ENCODE measurements at regions not wholly inside any gene's neighbourhood (a gene's known extent, or its start where the extent isn't known, plus 50 kb on each side); places are given as distances from the start of the nearest gene placed in this dataset.

GRCh38 chr5:133702791-133703770 is 90.7 kb upstream of the FSTL4 start:
- no peak overlapping the region for H3K9ac ChIP-seq (ENCODE audit: low read length)
- no peak overlapping the region for H3K27ac ChIP-seq (ENCODE audit: low read depth, low read length)
- no peaks in the 10 kb centered on the region for H3K9me3 ChIP-seq (ENCODE audit: low read length)
- H3K4me3 ChIP-seq (ENCODE audit: low read depth in 1 of 2, low read length in 2 of 2): no peak overlapping the region
- no peaks in the 10 kb centered on the region for H3K27me3 ChIP-seq (ENCODE audit: control insufficient read depth in 1 of 2, insufficient read depth in 2 of 2, low read length in 2 of 2)
- no peaks in the 10 kb centered on the region for H3K4me1 ChIP-seq (ENCODE audit: insufficient read depth, low read length)
- no peaks in the 10 kb centered on the region for H3K36me3 ChIP-seq (ENCODE audit: insufficient read depth, low read length)

DNA sequence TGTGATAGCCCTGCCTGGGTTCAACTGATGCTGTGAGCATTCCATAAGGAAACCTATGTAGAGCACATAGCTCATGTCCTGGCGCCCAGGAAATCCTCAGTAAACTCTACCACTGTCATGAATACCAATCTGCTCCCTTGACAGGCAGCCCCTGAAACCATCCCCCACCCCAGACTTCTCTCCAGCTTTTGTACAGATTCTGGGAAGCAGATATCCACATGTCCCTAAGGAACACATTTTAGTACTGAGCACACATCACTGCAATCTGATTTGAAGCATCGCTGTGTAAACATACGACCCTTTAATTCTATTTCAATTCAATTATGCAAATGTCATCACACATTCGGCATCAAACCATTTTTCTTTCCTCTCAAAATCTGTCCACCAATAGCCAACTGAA is 89.5 kb upstream of the FSTL4 start:
- no peak overlapping the region for H3K27ac ChIP-seq (ENCODE audit: low read depth, low read length)
- H3K9ac ChIP-seq (ENCODE audit: low read length): no peak overlapping the region
- H3K4me1 ChIP-seq (ENCODE audit: insufficient read depth, low read length): no peaks in the 10 kb centered on the region
- H3K36me3 ChIP-seq (ENCODE audit: insufficient read depth, low read length): no peaks in the 10 kb centered on the region
- no peaks in the 10 kb centered on the region for H3K9me3 ChIP-seq (ENCODE audit: low read length)
- H3K27me3 ChIP-seq (ENCODE audit: control insufficient read depth in 1 of 2, insufficient read depth in 2 of 2, low read length in 2 of 2): no peaks in the 10 kb centered on the region
- H3K4me3 ChIP-seq (ENCODE audit: low read depth in 1 of 2, low read length in 2 of 2): no peak overlapping the region

DNA sequence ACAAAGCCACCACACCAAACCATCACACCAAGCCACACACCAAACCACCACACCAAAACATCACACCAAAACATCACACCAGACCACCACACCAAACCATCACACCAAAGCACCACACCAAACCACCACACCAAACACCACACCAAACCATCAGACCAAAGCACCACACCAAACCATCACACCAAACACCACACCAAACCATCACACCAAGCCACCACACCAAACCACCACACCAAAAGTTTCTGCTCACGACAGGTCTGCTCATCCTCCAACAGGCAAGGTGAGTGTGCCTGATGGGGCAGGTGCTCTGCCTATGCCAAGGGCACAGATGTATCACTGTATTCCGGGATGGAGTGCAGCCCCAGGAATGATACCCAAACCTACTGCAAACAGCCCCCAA is 87.9 kb upstream of the FSTL4 start:
- no peaks in the 10 kb centered on the region for H3K36me3 ChIP-seq (ENCODE audit: insufficient read depth, low read length)

DNA sequence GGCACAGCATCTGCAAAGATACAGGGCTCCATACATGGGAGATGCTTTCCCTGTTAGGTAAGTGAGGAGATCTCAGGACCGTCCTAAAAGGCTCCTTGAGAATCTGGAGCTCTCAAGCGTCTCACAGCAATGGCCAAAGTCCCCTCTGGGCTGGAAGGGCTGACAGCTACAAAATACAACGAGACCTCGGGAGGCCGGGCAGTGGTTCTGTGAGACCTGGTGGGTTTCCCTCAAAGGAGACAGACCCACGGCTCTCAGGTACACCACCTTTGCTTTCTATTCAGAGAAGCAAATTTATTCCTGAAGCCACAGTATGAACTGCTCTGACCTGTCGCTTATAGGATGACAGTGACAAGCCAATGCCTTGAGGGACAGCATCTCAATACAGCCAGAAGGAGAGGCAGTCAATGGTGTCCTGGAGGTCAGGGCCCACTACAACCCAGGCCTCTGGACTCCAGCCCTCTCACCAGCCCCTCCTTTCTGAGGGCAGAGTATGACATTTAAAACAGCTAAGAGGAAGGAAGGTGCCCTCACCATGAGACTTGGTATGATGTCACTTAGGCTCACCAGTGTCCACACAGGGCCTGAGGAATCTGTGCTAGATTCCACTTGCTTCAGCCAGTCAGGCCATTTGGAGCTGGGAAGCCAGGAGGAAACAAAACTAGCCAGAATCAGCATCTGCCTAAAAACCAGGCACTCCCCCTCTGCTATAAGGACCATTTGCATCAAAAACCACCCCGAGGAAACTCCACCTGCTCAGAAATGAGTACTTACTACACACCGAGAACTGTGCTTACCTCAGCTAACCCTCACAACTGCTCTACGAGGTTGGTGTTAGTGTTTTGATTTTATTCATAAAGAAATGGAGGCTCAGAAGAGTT is 86.5 kb upstream of the FSTL4 start:
- H3K27me3 ChIP-seq (ENCODE audit: control insufficient read depth in 1 of 2, insufficient read depth in 2 of 2, low read length in 2 of 2): no peaks in the 10 kb centered on the region
- no peaks in the 10 kb centered on the region for H3K9me3 ChIP-seq (ENCODE audit: low read length)
- no peak overlapping the region for H3K27ac ChIP-seq (ENCODE audit: low read depth, low read length)
- no peaks in the 10 kb centered on the region for H3K36me3 ChIP-seq (ENCODE audit: insufficient read depth, low read length)
- H3K4me3 ChIP-seq (ENCODE audit: low read depth in 1 of 2, low read length in 2 of 2): no peak overlapping the region
- H3K9ac ChIP-seq (ENCODE audit: low read length): no peak overlapping the region
- H3K4me1 ChIP-seq (ENCODE audit: insufficient read depth, low read length): no peaks in the 10 kb centered on the region

More for the DNA sequence above, 87.9 kb upstream of the FSTL4 start:
- Histone ChIP-seq H3K9ac (ENCODE audit: low read length) (no peak overlapping the region), H3K4me1 (ENCODE audit: insufficient read depth, low read length) (no peaks in the 10 kb centered on the region), H3K9me3 (ENCODE audit: low read length) (no peaks in the 10 kb centered on the region), H3K27ac (ENCODE audit: low read depth, low read length) (no peak overlapping the region), H3K27me3 (ENCODE audit: control insufficient read depth in 1 of 2, insufficient read depth in 2 of 2, low read length in 2 of 2) (no peaks in the 10 kb centered on the region), H3K4me3 (ENCODE audit: low read depth in 1 of 2, low read length in 2 of 2) (no peak overlapping the region)

- Histone ChIP-seq H3K27me3 (ENCODE audit: control insufficient read depth in 1 of 2, insufficient read depth in 2 of 2, low read length in 2 of 2) (no peaks in the 10 kb centered on the region), H3K27ac (ENCODE audit: low read depth, low read length) (no peak overlapping the region), H3K4me3 (ENCODE audit: low read depth in 1 of 2, low read length in 2 of 2) (no peak overlapping the region), H3K36me3 (ENCODE audit: insufficient read depth, low read length) (no peaks in the 10 kb centered on the region), H3K9me3 (ENCODE audit: low read length) (no peaks in the 10 kb centered on the region), H3K4me1 (ENCODE audit: insufficient read depth, low read length) (no peaks in the 10 kb centered on the region), H3K9ac (ENCODE audit: low read length) (no peak overlapping the region)
These were observed 85.9 kb upstream of the FSTL4 start for GRCh38 chr5:133698259-133698554.

DNA sequence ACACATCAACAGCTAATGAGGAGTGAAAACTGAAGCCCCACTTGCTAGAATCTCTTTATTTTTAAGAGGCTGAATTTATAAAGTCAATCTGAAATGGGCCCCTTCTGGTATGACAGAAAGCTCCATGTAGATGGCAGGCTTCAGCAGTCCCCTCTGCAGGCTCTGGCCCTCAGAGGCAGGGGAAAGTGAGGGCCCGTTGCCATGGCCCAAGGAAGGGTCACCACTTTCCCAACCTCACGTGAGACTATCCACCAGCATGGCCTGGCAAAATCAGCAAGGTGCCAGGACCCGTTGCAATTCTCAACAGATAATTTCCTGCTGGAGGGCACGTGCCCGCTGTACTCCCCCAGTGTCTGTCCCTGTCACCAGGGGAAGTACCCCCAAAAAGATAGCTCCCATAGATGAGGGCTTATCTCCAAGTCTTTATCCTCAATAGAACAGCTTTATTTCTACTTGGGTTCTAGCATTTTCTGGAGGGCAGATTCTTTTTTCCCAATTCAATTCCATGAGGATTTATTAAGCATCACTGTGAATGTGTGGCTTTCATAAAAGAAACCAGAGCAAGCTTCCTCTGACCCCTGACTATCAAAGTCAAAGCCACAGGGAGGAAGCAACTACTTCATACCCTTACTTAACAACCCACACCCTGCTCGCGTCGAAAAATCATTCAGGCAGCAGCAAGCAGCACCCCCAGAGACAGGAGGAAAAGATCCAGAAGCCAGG is 85.4 kb upstream of the FSTL4 start:
- Histone ChIP-seq H3K27me3 (ENCODE audit: control insufficient read depth in 1 of 2, insufficient read depth in 2 of 2, low read length in 2 of 2) (no peaks in the 10 kb centered on the region), H3K4me3 (ENCODE audit: low read depth in 1 of 2, low read length in 2 of 2) (no peak overlapping the region), H3K27ac (ENCODE audit: low read depth, low read length) (no peak overlapping the region), H3K4me1 (ENCODE audit: insufficient read depth, low read length) (no peaks in the 10 kb centered on the region), H3K9ac (ENCODE audit: low read length) (no peak overlapping the region), H3K9me3 (ENCODE audit: low read length) (no peaks in the 10 kb centered on the region), H3K36me3 (ENCODE audit: insufficient read depth, low read length) (no peaks in the 10 kb centered on the region)

DNA sequence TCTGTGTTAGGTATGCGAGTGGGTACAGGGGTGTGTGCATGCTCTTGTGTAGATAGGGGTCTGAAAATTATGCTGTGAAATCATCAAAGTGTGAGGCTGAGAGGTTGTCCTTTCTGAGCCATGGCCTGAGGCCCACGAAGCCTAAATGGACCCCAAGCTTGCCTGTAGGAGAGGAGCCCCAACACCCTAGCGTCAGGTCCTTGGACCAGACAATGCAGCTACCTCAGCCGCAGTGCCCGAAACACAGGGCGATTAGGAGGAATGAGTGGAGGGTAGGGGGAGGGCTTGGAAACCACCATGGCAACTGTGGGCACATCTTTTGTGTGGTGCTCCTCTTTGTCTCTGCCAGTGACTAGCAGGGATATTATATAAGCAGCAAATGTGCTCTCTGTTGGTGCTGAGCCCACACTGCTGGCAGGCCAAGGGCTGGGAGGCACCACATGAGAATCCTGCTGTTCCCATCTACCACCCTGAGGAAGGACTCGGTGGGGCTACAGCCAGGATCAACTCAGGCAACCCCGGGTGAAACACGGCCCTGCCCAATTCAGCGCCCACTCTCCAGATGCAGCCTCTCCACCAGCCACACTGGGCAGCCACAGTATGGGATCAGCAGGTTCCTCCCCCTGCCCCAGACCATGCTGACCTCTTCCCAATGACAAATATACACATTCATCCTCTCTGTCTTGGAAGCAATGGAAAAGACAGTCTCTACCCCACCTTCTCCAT is 84.6 kb upstream of the FSTL4 start:
- H3K27me3 ChIP-seq (ENCODE audit: control insufficient read depth in 1 of 2, insufficient read depth in 2 of 2, low read length in 2 of 2): no peaks in the 10 kb centered on the region
- no peak overlapping the region for H3K4me3 ChIP-seq (ENCODE audit: low read depth in 1 of 2, low read length in 2 of 2)
- H3K9me3 ChIP-seq (ENCODE audit: low read length): no peaks in the 10 kb centered on the region
- no peak overlapping the region for H3K9ac ChIP-seq (ENCODE audit: low read length)
- no peaks in the 10 kb centered on the region for H3K4me1 ChIP-seq (ENCODE audit: insufficient read depth, low read length)
- no peak overlapping the region for H3K27ac ChIP-seq (ENCODE audit: low read depth, low read length)
- H3K36me3 ChIP-seq (ENCODE audit: insufficient read depth, low read length): no peaks in the 10 kb centered on the region

DNA sequence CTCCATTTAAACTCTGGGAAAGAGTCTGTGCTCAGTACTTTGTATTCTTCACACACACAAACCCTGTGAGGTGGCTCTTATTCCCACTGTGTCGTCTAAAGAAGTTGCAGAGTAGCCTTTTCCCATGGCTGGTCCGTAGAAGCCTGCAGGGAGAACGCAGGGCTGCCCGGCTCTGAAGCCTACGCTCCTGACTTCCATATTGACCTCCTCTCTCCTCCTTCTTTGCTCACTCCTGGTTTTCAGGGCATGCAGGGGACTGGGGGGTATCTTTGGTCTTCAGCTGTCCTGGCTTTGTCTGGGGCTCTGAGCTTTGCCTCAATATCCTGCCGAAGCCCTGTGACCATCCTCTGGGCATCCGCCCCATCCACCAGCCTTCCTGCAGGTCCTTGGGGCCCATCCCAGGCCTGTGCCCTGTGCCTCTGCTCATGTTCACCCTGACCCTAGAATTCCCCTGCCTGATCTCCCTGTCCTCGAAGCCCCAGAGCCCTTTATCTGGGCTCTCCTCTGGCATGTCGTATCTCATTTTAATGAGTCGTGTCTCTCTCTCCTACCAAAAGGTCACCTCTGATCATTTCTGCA is 83.8 kb upstream of the FSTL4 start:
- Histone ChIP-seq H3K9me3 (ENCODE audit: low read length) (no peaks in the 10 kb centered on the region), H3K27ac (ENCODE audit: low read depth, low read length) (no peak overlapping the region), H3K4me1 (ENCODE audit: insufficient read depth, low read length) (no peaks in the 10 kb centered on the region), H3K36me3 (ENCODE audit: insufficient read depth, low read length) (no peaks in the 10 kb centered on the region), H3K27me3 (ENCODE audit: control insufficient read depth in 1 of 2, insufficient read depth in 2 of 2, low read length in 2 of 2) (no peaks in the 10 kb centered on the region), H3K4me3 (ENCODE audit: low read depth in 1 of 2, low read length in 2 of 2) (no peak overlapping the region), H3K9ac (ENCODE audit: low read length) (no peak overlapping the region)

DNA sequence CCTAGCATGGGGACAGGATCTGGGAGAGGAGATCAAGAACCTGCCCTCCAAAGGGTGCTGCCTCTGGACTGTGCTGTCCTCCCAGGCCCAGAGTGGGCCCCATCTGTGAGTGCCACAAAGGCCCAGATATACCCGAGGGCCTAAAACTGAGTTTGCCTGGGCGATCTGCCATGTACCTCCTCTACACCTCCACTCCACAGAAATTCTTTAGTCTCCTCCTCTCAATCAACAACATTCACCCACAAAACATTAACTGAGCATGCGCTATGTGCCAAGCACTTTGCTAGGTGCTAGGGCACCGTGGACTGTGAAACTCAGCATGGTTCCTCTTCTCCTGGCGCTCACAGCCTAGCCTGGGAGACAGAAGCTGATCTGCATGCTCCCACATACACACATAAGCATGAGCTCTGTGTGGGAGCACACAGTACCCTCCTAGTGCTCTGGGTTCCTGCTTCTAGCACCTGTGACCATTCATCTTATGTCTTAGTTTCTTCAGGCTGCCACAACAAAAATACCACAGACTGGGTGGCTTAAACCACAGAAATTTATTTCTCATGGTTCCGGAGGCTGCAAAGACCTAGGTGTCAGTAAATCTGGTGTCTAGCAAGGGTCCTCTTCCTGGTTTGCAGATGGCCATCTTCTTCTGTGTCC is 82.0 kb upstream of the FSTL4 start:
- no peaks in the 10 kb centered on the region for H3K4me1 ChIP-seq (ENCODE audit: insufficient read depth, low read length)

GRCh38 chr5:133691448-133691847 is 79.1 kb upstream of the FSTL4 start:
- no peaks in the 10 kb centered on the region for H3K36me3 ChIP-seq (ENCODE audit: insufficient read depth, low read length)
- H3K9ac ChIP-seq (ENCODE audit: low read length): no peak overlapping the region
- no peaks in the 10 kb centered on the region for H3K9me3 ChIP-seq (ENCODE audit: low read length)
- no peaks in the 10 kb centered on the region for H3K4me1 ChIP-seq (ENCODE audit: insufficient read depth, low read length)
- H3K4me3 ChIP-seq (ENCODE audit: low read depth in 1 of 2, low read length in 2 of 2): no peak overlapping the region
- H3K27ac ChIP-seq (ENCODE audit: low read depth, low read length): no peak overlapping the region
- H3K27me3 ChIP-seq (ENCODE audit: control insufficient read depth in 1 of 2, insufficient read depth in 2 of 2, low read length in 2 of 2): peaks cover 0 to 4% of the 10 kb centered on the region in 2 donors

More for the DNA sequence above, 82.0 kb upstream of the FSTL4 start:
- Histone ChIP-seq H3K4me3 (ENCODE audit: low read depth in 1 of 2, low read length in 2 of 2) (no peak overlapping the region), H3K27ac (ENCODE audit: low read depth, low read length) (no peak overlapping the region), H3K27me3 (ENCODE audit: control insufficient read depth in 1 of 2, insufficient read depth in 2 of 2, low read length in 2 of 2) (peaks cover 0 to 4% of the 10 kb centered on the region in 2 donors), H3K9me3 (ENCODE audit: low read length) (no peaks in the 10 kb centered on the region), H3K36me3 (ENCODE audit: insufficient read depth, low read length) (no peaks in the 10 kb centered on the region), H3K9ac (ENCODE audit: low read length) (no peak overlapping the region)
